K562 (cell line): ENCODE measurements at regions not wholly inside any gene's neighbourhood (a gene's known extent, or its start where the extent isn't known, plus 50 kb on each side); places are given as distances from the start of the nearest gene placed in this dataset.

Source experiments
- ATAC-seq: fragments of 200-7000 bp; cut with Tn5 transposase; 3 replicates; pipeline ENCODE4 v1.9.1; 2020; ENCODE audit warnings: moderate library complexity
- BruUV-seq: library from RNA; stranded (reverse); fragments of 400-500 nt; replicated peaks from 2 replicates; lab custom pipeline; 2021; lab: Mats Ljungman, UMichigan
- CTCF ChIA-PET: fragments of 300-600 bp; formaldehyde crosslinking; extraction: SDS; loops from one replicate; lab custom pipeline; 2021; ENCODE audit warnings: low intra/inter-chr PET ratio; lab: Yijun Ruan, JAX
- POLR2A ChIA-PET: fragments of 300-600, 350-650 bp; sonication (Branson Sonifier 250); formaldehyde crosslinking; extraction: SDS; loops from one replicate; lab custom pipeline; 2021; ENCODE audit warnings: antibody characterized with exemption, inconsistent platforms; lab: Yijun Ruan, JAX
- DNase-seq, 4 experiments: peaks; one replicate each; pipeline versions ENCODE4 v3.0.0 to v3.0.0-alpha.2; 2011 to 2018; ENCODE audit warnings: low spot score in 3 of 4, mixed read lengths in 3 of 4; ENCODE audit errors: extremely low read depth in 1 of 4
- FAIRE-seq: peaks from 2 replicates; lab custom pipeline; 2011; peaks lifted over from hg19 to GRCh38; lab: Jason Lieb, UNC
- H2AFZ ChIP-seq: 2 replicates; pipeline ENCODE4 v1.6.0; 2011; ENCODE audit warnings: low read depth, low read length, control low read depth, inconsistent platforms
- H3K27ac ChIP-seq: fragments of 200-600 bp; 3 replicates; pipeline ENCODE4 v1.8.0; 2011; ENCODE audit warnings: low read depth, mild to moderate bottlenecking, control low read depth, inconsistent platforms, low read length, moderate library complexity, mixed read lengths; ENCODE audit errors: extremely low read depth
- H3K27me3 ChIP-seq, 2 experiments: fragments of 300-600 bp in 1 of 2; 2 replicates in 1 of 2; 3 replicates in 1 of 2; pipeline versions ENCODE4 v1.6.0 to v1.8.0; 2011; ENCODE audit warnings: inconsistent platforms in 2 of 2, low read length in 2 of 2, mild to moderate bottlenecking in 1 of 2, mixed read lengths in 1 of 2, moderate library complexity in 1 of 2; ENCODE audit not compliant: control insufficient read depth in 2 of 2, insufficient read depth in 2 of 2
- H3K36me3 ChIP-seq: fragments of 300-600 bp; 3 replicates; pipeline ENCODE4 v1.8.0; 2011; ENCODE audit warnings: mild to moderate bottlenecking, low read length, inconsistent platforms; ENCODE audit not compliant: control insufficient read depth, insufficient read depth
- H3K4me1 ChIP-seq, 2 experiments: fragments of 200-600 bp in 1 of 2; replicated peaks in 1 of 2; 2 replicates in 1 of 2; 3 replicates in 1 of 2; pipeline versions ENCODE4 v1.5.1 to v1.8.0; 2011; ENCODE audit warnings: inconsistent platforms in 2 of 2, low read length in 2 of 2, mild to moderate bottlenecking in 1 of 2, mixed read lengths in 1 of 2, moderate library complexity in 1 of 2; ENCODE audit not compliant: control insufficient read depth in 2 of 2, insufficient read depth in 2 of 2
- H3K4me2 ChIP-seq: 2 replicates; pipeline ENCODE4 v1.6.1; 2011; ENCODE audit warnings: low read length, control low read depth, inconsistent platforms, mixed read lengths; ENCODE audit not compliant: insufficient read depth
- H3K4me3 ChIP-seq: fragments of 200-600 bp; sonication (generic), shearing (Covaris generic); 2 replicates; pipeline ENCODE4 v1.5.1; 2016; ENCODE audit warnings: control low read depth, inconsistent platforms
- H3K79me2 ChIP-seq: fragments of 200-600 bp; 3 replicates; pipeline ENCODE4 v1.8.0; 2011; ENCODE audit warnings: low read length, inconsistent platforms; ENCODE audit not compliant: control insufficient read depth, insufficient read depth
- H3K9ac ChIP-seq, 2 experiments: 2 replicates each; pipeline versions ENCODE4 v1.6.0 to v1.6.1; 2011; ENCODE audit warnings: low read depth in 2 of 2, low read length in 2 of 2, control low read depth in 1 of 2, inconsistent platforms in 1 of 2, mild to moderate bottlenecking in 1 of 2, mixed read lengths in 1 of 2; ENCODE audit not compliant: insufficient read depth in 1 of 2
- H3K9me1 ChIP-seq: one replicate; pipeline ENCODE4 v1.6.0; 2011; ENCODE audit warnings: inconsistent platforms, mild to moderate bottlenecking, low read length, moderate library complexity; ENCODE audit not compliant: control insufficient read depth, insufficient read depth
- H3K9me3 ChIP-seq: replicated peaks from 2 replicates; pipeline ENCODE4 v1.5.1; 2011; ENCODE audit warnings: low read depth, low read length, inconsistent platforms; ENCODE audit not compliant: control insufficient read depth, insufficient read depth
- H4K20me1 ChIP-seq: replicated peaks from 2 replicates; pipeline ENCODE4 v1.6.1; 2011; ENCODE audit warnings: low read length, inconsistent platforms, mixed read lengths; ENCODE audit not compliant: control insufficient read depth, insufficient read depth
- KLF1 ChIP-seq: fragments of 450-650 bp; IDR thresholded peaks from 2 replicates; pipeline ENCODE4 v1.6.1; 2016; ENCODE audit warnings: missing genetic modification characterization, missing compliant biosample characterization
- THAP12 ChIP-seq: fragments of 250-450 bp; sonication (Bioruptor Pico); IDR thresholded peaks from 2 replicates; pipeline ENCODE4 v1.9.0; 2021; ENCODE audit warnings: mild to moderate bottlenecking, inconsistent platforms
- ZNF589 ChIP-seq: fragments of 200-800 bp; sonication (Bioruptor generic); IDR thresholded peaks from 2 replicates; pipeline ENCODE4 v1.6.1; 2016; ENCODE audit warnings: low read depth, missing genetic modification characterization, missing compliant biosample characterization
- WGBS: fragments of 100-300 bp; shearing (Covaris generic); methylation state at CpG from one replicate; pipeline ENCODE4 v1.1.6; 2016; ENCODE audit warnings: low coverage, mixed read lengths; ENCODE audit not compliant: insufficient coverage; ENCODE audit errors: missing lambda C conversion rate; 5-methylcytosine and 5-hydroxymethylcytosine counted together
- in situ Hi-C: fragments of 300-500 bp; cut with MboI; formaldehyde crosslinking; loops from 4 replicates; pipeline ENCODE4 v1.15.0; 2018; ENCODE audit warnings: inconsistent platforms, mixed read lengths
- intact Hi-C: fragments of 100-400 bp; cut with micrococcal nuclease; formaldehyde crosslinking; loops from 2 replicates; pipeline ENCODE4 v1.14.2; 2022

- in situ Hi-C loops (no loop called here), intact Hi-C loops (no loop called here)
- no peak overlapping the region for H3K27ac ChIP-seq
- FAIRE-seq, result no peak
- H3K27me3 ChIP-seq, result no peaks in the 10 kb centered on the region
- no peaks in the 10 kb centered on the region for H3K9me3 ChIP-seq
- 0% methylated on average over 3 of the region's 3 CpGs for whole genome bisulfite sequencing
- no peaks in the 10 kb centered on the region for H3K4me1 ChIP-seq
- H3K4me3 ChIP-seq, result no peak overlapping the region
- ATAC-seq, result no peak
- H4K20me1 ChIP-seq, result no peaks in the 10 kb centered on the region
- POLR2A ChIA-PET, result interaction anchor here (0.9 kb wide), 1 partner anchor 42 kb away, joined by 3 read pairs; no protein-coding TSS in a partner anchor
- no peaks in the 10 kb centered on the region for H3K9me1 ChIP-seq
- no peak for DNase-seq
- TF ChIP-seq KLF1 (tag) (no peak), ZNF589 (no peak), THAP12 (CRISPR knock-in tag) (no peak)
- TF ChIP-seq, all 486 proteins: peak for 0
- Histone ChIP-seq H3K36me3 (no peaks in the 10 kb centered on the region), H3K79me2 (no peaks in the 10 kb centered on the region), H3K9ac (no peak overlapping the region), H2AFZ (no peak overlapping the region), H3K4me2 (no peak overlapping the region)
- BruUV-seq, result no TSS peak
- CTCF ChIA-PET, result no interaction called here
Observed at GRCh38 chr14:22122829-22123560, 449.4 kb upstream of the OR4E1 start.
